K562 (cell line): ENCODE measurements at regions not wholly inside any gene's neighbourhood (a gene's known extent, or its start where the extent isn't known, plus 50 kb on each side); places are given as distances from the start of the nearest gene placed in this dataset.

Experiments
- ATAC-seq: fragments of 200-7000 bp; cut with Tn5 transposase; 3 replicates; pipeline ENCODE4 v1.9.1; 2020; ENCODE audit warnings: moderate library complexity
- BruUV-seq: library from RNA; stranded (reverse); fragments of 400-500 nt; replicated peaks from 2 replicates; lab custom pipeline; 2021; lab: Mats Ljungman, UMichigan
- CTCF ChIA-PET: fragments of 300-600 bp; formaldehyde crosslinking; extraction: SDS; loops from one replicate; lab custom pipeline; 2021; ENCODE audit warnings: low intra/inter-chr PET ratio; lab: Yijun Ruan, JAX
- POLR2A ChIA-PET: fragments of 300-600, 350-650 bp; sonication (Branson Sonifier 250); formaldehyde crosslinking; extraction: SDS; loops from one replicate; lab custom pipeline; 2021; ENCODE audit warnings: antibody characterized with exemption, inconsistent platforms; lab: Yijun Ruan, JAX
- DNase-seq, 4 experiments: peaks; one replicate each; pipeline versions ENCODE4 v3.0.0 to v3.0.0-alpha.2; 2011 to 2018; ENCODE audit warnings: low spot score in 3 of 4, mixed read lengths in 3 of 4; ENCODE audit errors: extremely low read depth in 1 of 4
- FAIRE-seq: peaks from 2 replicates; lab custom pipeline; 2011; peaks lifted over from hg19 to GRCh38; lab: Jason Lieb, UNC
- H2AFZ ChIP-seq: 2 replicates; pipeline ENCODE4 v1.6.0; 2011; ENCODE audit warnings: low read depth, low read length, control low read depth, inconsistent platforms
- H3K27ac ChIP-seq: fragments of 200-600 bp; 3 replicates; pipeline ENCODE4 v1.8.0; 2011; ENCODE audit warnings: low read depth, mild to moderate bottlenecking, control low read depth, inconsistent platforms, low read length, moderate library complexity, mixed read lengths; ENCODE audit errors: extremely low read depth
- H3K27me3 ChIP-seq, 2 experiments: fragments of 300-600 bp in 1 of 2; 2 replicates in 1 of 2; 3 replicates in 1 of 2; pipeline versions ENCODE4 v1.6.0 to v1.8.0; 2011; ENCODE audit warnings: inconsistent platforms in 2 of 2, low read length in 2 of 2, mild to moderate bottlenecking in 1 of 2, mixed read lengths in 1 of 2, moderate library complexity in 1 of 2; ENCODE audit not compliant: control insufficient read depth in 2 of 2, insufficient read depth in 2 of 2
- H3K36me3 ChIP-seq: fragments of 300-600 bp; 3 replicates; pipeline ENCODE4 v1.8.0; 2011; ENCODE audit warnings: mild to moderate bottlenecking, low read length, inconsistent platforms; ENCODE audit not compliant: control insufficient read depth, insufficient read depth
- H3K4me1 ChIP-seq, 2 experiments: fragments of 200-600 bp in 1 of 2; replicated peaks in 1 of 2; 2 replicates in 1 of 2; 3 replicates in 1 of 2; pipeline versions ENCODE4 v1.5.1 to v1.8.0; 2011; ENCODE audit warnings: inconsistent platforms in 2 of 2, low read length in 2 of 2, mild to moderate bottlenecking in 1 of 2, mixed read lengths in 1 of 2, moderate library complexity in 1 of 2; ENCODE audit not compliant: control insufficient read depth in 2 of 2, insufficient read depth in 2 of 2
- H3K4me2 ChIP-seq: 2 replicates; pipeline ENCODE4 v1.6.1; 2011; ENCODE audit warnings: low read length, control low read depth, inconsistent platforms, mixed read lengths; ENCODE audit not compliant: insufficient read depth
- H3K4me3 ChIP-seq: fragments of 200-600 bp; sonication (generic), shearing (Covaris generic); 2 replicates; pipeline ENCODE4 v1.5.1; 2016; ENCODE audit warnings: control low read depth, inconsistent platforms
- H3K79me2 ChIP-seq: fragments of 200-600 bp; 3 replicates; pipeline ENCODE4 v1.8.0; 2011; ENCODE audit warnings: low read length, inconsistent platforms; ENCODE audit not compliant: control insufficient read depth, insufficient read depth
- H3K9ac ChIP-seq, 2 experiments: 2 replicates each; pipeline versions ENCODE4 v1.6.0 to v1.6.1; 2011; ENCODE audit warnings: low read depth in 2 of 2, low read length in 2 of 2, control low read depth in 1 of 2, inconsistent platforms in 1 of 2, mild to moderate bottlenecking in 1 of 2, mixed read lengths in 1 of 2; ENCODE audit not compliant: insufficient read depth in 1 of 2
- H3K9me1 ChIP-seq: one replicate; pipeline ENCODE4 v1.6.0; 2011; ENCODE audit warnings: inconsistent platforms, mild to moderate bottlenecking, low read length, moderate library complexity; ENCODE audit not compliant: control insufficient read depth, insufficient read depth
- H3K9me3 ChIP-seq: replicated peaks from 2 replicates; pipeline ENCODE4 v1.5.1; 2011; ENCODE audit warnings: low read depth, low read length, inconsistent platforms; ENCODE audit not compliant: control insufficient read depth, insufficient read depth
- H4K20me1 ChIP-seq: replicated peaks from 2 replicates; pipeline ENCODE4 v1.6.1; 2011; ENCODE audit warnings: low read length, inconsistent platforms, mixed read lengths; ENCODE audit not compliant: control insufficient read depth, insufficient read depth
- ASH1L ChIP-seq: fragments of 450-650 bp; IDR thresholded peaks from 2 replicates; pipeline ENCODE4 v1.6.1; 2018; ENCODE audit warnings: borderline replicate concordance, mild to moderate bottlenecking, low read depth; ENCODE audit not compliant: partially characterized antibody
- BMI1 ChIP-seq: fragments of 150-350 bp; IDR thresholded peaks from 2 replicates; pipeline ENCODE4 v1.6.1; 2014; ENCODE audit warnings: low read length
- CBFB ChIP-seq: sonication (generic); formaldehyde crosslinking; IDR thresholded peaks from 2 replicates; pipeline ENCODE4 v1.4.0; 2020; ENCODE audit warnings: mild to moderate bottlenecking, missing genetic modification reagents
- NFE2L1 ChIP-seq: fragments of 450-650 bp; IDR thresholded peaks from 2 replicates; pipeline ENCODE4 v1.6.1; 2016; ENCODE audit warnings: missing genetic modification characterization, low read depth, mild to moderate bottlenecking, missing compliant biosample characterization, moderate library complexity, borderline replicate concordance
- SRSF3 ChIP-seq: fragments of 200-400 bp; formaldehyde crosslinking; IDR thresholded peaks from 2 replicates; pipeline ENCODE4 v1.6.1; 2016; ENCODE audit warnings: mild to moderate bottlenecking, low read length, moderate library complexity; ENCODE audit not compliant: insufficient read depth
- TAL1 ChIP-seq: fragments of 450-650 bp; IDR thresholded peaks from 2 replicates; pipeline ENCODE4 v1.6.1; 2016; ENCODE audit warnings: mild to moderate bottlenecking
- TCFL5 ChIP-seq: fragments of 250-450 bp; sonication (Bioruptor Pico); conservative IDR thresholded peaks from 2 replicates; pipeline ENCODE4 v1.6.1; 2021; ENCODE audit warnings: mild to moderate bottlenecking, moderate library complexity, matching md5 sums
- ZNF143 ChIP-seq: sonication (generic); formaldehyde crosslinking; IDR thresholded peaks from 2 replicates; pipeline ENCODE4 v1.9.0; 2022; ENCODE audit warnings: mild to moderate bottlenecking, missing genetic modification reagents
- ZNF263 ChIP-seq: sonication (generic); formaldehyde crosslinking; IDR thresholded peaks from 2 replicates; pipeline ENCODE4 v1.8.0; 2022; ENCODE audit warnings: mild to moderate bottlenecking, missing genetic modification reagents, borderline replicate concordance
- ZNF274 ChIP-seq: IDR thresholded peaks from 2 replicates; pipeline ENCODE4 v1.6.1; 2011; ENCODE audit warnings: low read depth, mild to moderate bottlenecking, low read length, moderate library complexity, borderline replicate concordance
- in situ Hi-C: fragments of 300-500 bp; cut with MboI; formaldehyde crosslinking; loops from 4 replicates; pipeline ENCODE4 v1.15.0; 2018; ENCODE audit warnings: inconsistent platforms, mixed read lengths
- intact Hi-C: fragments of 100-400 bp; cut with micrococcal nuclease; formaldehyde crosslinking; loops from 2 replicates; pipeline ENCODE4 v1.14.2; 2022
- TF ChIP-seq, protein P1 (sequence below): fragments of 450-650 bp; IDR thresholded peaks from 2 replicates; pipeline ENCODE4 v1.7.1; 2018; ENCODE audit warnings: mild to moderate bottlenecking, low read depth; ENCODE audit not compliant: partially characterized antibody
- TF ChIP-seq, protein P2 (sequence below): sonication (generic); formaldehyde crosslinking; IDR thresholded peaks from 2 replicates; pipeline ENCODE4 v1.8.1; 2023; ENCODE audit warnings: mild to moderate bottlenecking, missing genetic modification reagents, moderate library complexity
- TF ChIP-seq, protein P3 (sequence below): fragments of 450-650 bp; conservative IDR thresholded peaks from 2 replicates; pipeline ENCODE4 v1.6.1; 2016; ENCODE audit warnings: missing genetic modification characterization, low read depth, mild to moderate bottlenecking, missing compliant biosample characterization, moderate library complexity
- TF ChIP-seq, protein P4 (sequence below): sonication (generic); formaldehyde crosslinking; IDR thresholded peaks from 2 replicates; pipeline ENCODE4 v1.8.0; 2022; ENCODE audit warnings: missing genetic modification reagents, mild to moderate bottlenecking, moderate library complexity, borderline replicate concordance
- TF ChIP-seq, protein P5 (sequence below): fragments of 250-450 bp; sonication (Bioruptor Pico); IDR thresholded peaks from 2 replicates; pipeline ENCODE4 v1.5.0; 2020; ENCODE audit warnings: mild to moderate bottlenecking

DNA sequence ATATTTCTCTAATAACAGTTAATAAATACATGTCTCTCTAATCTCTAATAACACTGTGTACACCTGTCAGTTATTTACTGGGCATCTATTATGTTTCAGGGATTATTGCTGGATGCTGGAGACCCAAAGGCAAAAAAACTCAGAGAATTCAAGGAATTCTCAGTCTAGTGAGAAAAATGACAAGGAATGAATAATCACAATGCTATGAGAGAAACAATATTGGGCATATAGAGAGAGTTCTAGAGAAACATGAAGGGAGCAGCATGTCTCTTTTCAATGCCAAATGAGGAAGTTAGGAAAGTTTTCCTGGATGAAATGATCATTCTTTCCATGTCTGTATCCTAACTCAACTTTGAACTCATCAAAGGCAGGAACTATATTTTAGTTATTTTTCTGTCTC is 82.8 kb downstream of the TNFSF18 start:
- ATAC-seq (no peak), DNase-seq (no peak), FAIRE-seq (no peak)
- in situ Hi-C loops: no loop called here
- Histone ChIP-seq H3K27me3 (no peaks in the 10 kb centered on the region), H3K9ac (no peak overlapping the region), H3K9me1 (no peaks in the 10 kb centered on the region), H3K9me3 (no peaks in the 10 kb centered on the region), H3K4me3 (no peak overlapping the region), H3K4me2 (no peak overlapping the region), H3K4me1 (no peaks in the 10 kb centered on the region), H3K27ac (no peak overlapping the region), H3K79me2 (no peaks in the 10 kb centered on the region), H3K36me3 (no peaks in the 10 kb centered on the region), H2AFZ (no peak overlapping the region), H4K20me1 (no peaks in the 10 kb centered on the region)
- CTCF ChIA-PET: interaction anchor here (0.7 kb wide), 1 partner anchor 267 kb away, joined by 4 read pairs; no protein-coding TSS in a partner anchor
- no TSS peak for BruUV-seq
- POLR2A ChIA-PET: no interaction called here
- intact Hi-C loops: loop anchor here (10.0 kb wide), 1 partner anchor 237 kb away; the partner anchor contains the start of gene TNFSF4
- TF ChIP-seq, protein P1, sequence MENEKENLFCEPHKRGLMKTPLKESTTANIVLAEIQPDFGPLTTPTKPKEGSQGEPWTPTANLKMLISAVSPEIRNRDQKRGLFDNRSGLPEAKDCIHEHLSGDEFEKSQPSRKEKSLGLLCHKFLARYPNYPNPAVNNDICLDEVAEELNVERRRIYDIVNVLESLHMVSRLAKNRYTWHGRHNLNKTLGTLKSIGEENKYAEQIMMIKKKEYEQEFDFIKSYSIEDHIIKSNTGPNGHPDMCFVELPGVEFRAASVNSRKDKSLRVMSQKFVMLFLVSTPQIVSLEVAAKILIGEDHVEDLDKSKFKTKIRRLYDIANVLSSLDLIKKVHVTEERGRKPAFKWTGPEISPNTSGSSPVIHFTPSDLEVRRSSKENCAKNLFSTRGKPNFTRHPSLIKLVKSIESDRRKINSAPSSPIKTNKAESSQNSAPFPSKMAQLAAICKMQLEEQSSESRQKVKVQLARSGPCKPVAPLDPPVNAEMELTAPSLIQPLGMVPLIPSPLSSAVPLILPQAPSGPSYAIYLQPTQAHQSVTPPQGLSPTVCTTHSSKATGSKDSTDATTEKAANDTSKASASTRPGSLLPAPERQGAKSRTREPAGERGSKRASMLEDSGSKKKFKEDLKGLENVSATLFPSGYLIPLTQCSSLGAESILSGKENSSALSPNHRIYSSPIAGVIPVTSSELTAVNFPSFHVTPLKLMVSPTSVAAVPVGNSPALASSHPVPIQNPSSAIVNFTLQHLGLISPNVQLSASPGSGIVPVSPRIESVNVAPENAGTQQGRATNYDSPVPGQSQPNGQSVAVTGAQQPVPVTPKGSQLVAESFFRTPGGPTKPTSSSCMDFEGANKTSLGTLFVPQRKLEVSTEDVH: no peak
- TF ChIP-seq ZNF263 (CRISPR knock-in tag) (no peak), ASH1L (no peak), NFE2L1 (no peak), ZNF274 (no peak), TAL1 (no peak), ZNF143 (CRISPR knock-in tag) (no peak), TCFL5 (CRISPR knock-in tag) (no peak), BMI1 (no peak), CBFB (no peak), SRSF3 (no peak)
- TF ChIP-seq, protein P2, sequence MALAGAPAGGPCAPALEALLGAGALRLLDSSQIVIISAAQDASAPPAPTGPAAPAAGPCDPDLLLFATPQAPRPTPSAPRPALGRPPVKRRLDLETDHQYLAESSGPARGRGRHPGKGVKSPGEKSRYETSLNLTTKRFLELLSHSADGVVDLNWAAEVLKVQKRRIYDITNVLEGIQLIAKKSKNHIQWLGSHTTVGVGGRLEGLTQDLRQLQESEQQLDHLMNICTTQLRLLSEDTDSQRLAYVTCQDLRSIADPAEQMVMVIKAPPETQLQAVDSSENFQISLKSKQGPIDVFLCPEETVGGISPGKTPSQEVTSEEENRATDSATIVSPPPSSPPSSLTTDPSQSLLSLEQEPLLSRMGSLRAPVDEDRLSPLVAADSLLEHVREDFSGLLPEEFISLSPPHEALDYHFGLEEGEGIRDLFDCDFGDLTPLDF (CRISPR knock-in tag): no peak
- TF ChIP-seq, protein P3, sequence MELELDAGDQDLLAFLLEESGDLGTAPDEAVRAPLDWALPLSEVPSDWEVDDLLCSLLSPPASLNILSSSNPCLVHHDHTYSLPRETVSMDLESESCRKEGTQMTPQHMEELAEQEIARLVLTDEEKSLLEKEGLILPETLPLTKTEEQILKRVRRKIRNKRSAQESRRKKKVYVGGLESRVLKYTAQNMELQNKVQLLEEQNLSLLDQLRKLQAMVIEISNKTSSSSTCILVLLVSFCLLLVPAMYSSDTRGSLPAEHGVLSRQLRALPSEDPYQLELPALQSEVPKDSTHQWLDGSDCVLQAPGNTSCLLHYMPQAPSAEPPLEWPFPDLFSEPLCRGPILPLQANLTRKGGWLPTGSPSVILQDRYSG (tag): no peak
- TF ChIP-seq, protein P4, sequence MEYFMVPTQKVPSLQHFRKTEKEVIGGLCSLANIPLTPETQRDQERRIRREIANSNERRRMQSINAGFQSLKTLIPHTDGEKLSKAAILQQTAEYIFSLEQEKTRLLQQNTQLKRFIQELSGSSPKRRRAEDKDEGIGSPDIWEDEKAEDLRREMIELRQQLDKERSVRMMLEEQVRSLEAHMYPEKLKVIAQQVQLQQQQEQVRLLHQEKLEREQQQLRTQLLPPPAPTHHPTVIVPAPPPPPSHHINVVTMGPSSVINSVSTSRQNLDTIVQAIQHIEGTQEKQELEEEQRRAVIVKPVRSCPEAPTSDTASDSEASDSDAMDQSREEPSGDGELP (CRISPR knock-in tag): no peak
- TF ChIP-seq, protein P5, sequence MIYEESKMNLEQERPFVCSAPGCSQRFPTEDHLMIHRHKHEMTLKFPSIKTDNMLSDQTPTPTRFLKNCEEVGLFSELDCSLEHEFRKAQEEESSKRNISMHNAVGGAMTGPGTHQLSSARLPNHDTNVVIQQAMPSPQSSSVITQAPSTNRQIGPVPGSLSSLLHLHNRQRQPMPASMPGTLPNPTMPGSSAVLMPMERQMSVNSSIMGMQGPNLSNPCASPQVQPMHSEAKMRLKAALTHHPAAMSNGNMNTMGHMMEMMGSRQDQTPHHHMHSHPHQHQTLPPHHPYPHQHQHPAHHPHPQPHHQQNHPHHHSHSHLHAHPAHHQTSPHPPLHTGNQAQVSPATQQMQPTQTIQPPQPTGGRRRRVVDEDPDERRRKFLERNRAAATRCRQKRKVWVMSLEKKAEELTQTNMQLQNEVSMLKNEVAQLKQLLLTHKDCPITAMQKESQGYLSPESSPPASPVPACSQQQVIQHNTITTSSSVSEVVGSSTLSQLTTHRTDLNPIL (CRISPR knock-in tag): no peak
